ENCODE measurements at regions not wholly inside any gene's neighbourhood (a gene's known extent, or its start where the extent isn't known, plus 50 kb on each side); places are given as distances from the start of the nearest gene placed in this dataset.

GRCh38 chr7:37514497-37514896, 65.8 kb upstream of the ELMO1 start:
- Histone ChIP-seq H3K27ac (no peak overlapping the region), H3K27me3 (no peaks in the 10 kb centered on the region), H3K4me3 (no peak overlapping the region), H3K9me3 (no peaks in the 10 kb centered on the region), H3K4me1 (no peaks in the 10 kb centered on the region), H3K36me3 (no peaks in the 10 kb centered on the region)
- TF ChIP-seq CTCF (IDR thresholded peaks at IDR 0.05) = no peak
- no peak for DNase-seq
- intact Hi-C loops (cut with DNase I; ENCODE audit: low total_unique reads) = no loop called here

GRCh38 chr7:37516664-37517063, 68.0 kb upstream of the ELMO1 start:
- Histone ChIP-seq H3K36me3 (no peaks in the 10 kb centered on the region), H3K27me3 (no peaks in the 10 kb centered on the region), H3K27ac (no peak overlapping the region), H3K4me1 (no peaks in the 10 kb centered on the region), H3K4me3 (no peak overlapping the region), H3K9me3 (no peaks in the 10 kb centered on the region)
- no peak for DNase-seq
- no peak for TF ChIP-seq CTCF (IDR thresholded peaks at IDR 0.05)
- intact Hi-C loops (cut with DNase I; ENCODE audit: low total_unique reads) = no loop called here

- DNase-seq = no peak
- TF ChIP-seq CTCF (IDR thresholded peaks at IDR 0.05) = no peak
- no peaks in the 10 kb centered on the region for H3K4me1 ChIP-seq
- no peaks in the 10 kb centered on the region for H3K36me3 ChIP-seq
- no peaks in the 10 kb centered on the region for H3K9me3 ChIP-seq
- intact Hi-C loops (cut with DNase I; ENCODE audit: low total_unique reads) = no loop called here
- no peak overlapping the region for H3K27ac ChIP-seq
- H3K4me3 ChIP-seq = no peak overlapping the region
- H3K27me3 ChIP-seq = no peaks in the 10 kb centered on the region
These were observed 69.6 kb upstream of the ELMO1 start for GRCh38 chr7:37518266-37518665.

GRCh38 chr7:37524056-37524455, 75.4 kb upstream of the ELMO1 start:
- DNase-seq = no peak

GRCh38 chr7:37524797-37525196, 76.1 kb upstream of the ELMO1 start:
- no peaks in the 10 kb centered on the region for H3K27me3 ChIP-seq
- no peak for TF ChIP-seq CTCF (IDR thresholded peaks at IDR 0.05)
- H3K4me1 ChIP-seq = no peaks in the 10 kb centered on the region
- no peak for DNase-seq
- intact Hi-C loops (cut with DNase I; ENCODE audit: low total_unique reads) = no loop called here
- H3K4me3 ChIP-seq = no peak overlapping the region
- no peak overlapping the region for H3K27ac ChIP-seq
- H3K36me3 ChIP-seq = no peaks in the 10 kb centered on the region
- no peaks in the 10 kb centered on the region for H3K9me3 ChIP-seq

More at GRCh38 chr7:37524056-37524455, 75.4 kb upstream of the ELMO1 start:
- no peak for TF ChIP-seq CTCF (IDR thresholded peaks at IDR 0.05)
- Histone ChIP-seq H3K4me3 (no peak overlapping the region), H3K9me3 (no peaks in the 10 kb centered on the region), H3K4me1 (no peaks in the 10 kb centered on the region), H3K27ac (no peak overlapping the region), H3K36me3 (no peaks in the 10 kb centered on the region), H3K27me3 (no peaks in the 10 kb centered on the region)
- intact Hi-C loops (cut with DNase I; ENCODE audit: low total_unique reads) = no loop called here

GRCh38 chr7:37526623-37527022, 78.0 kb upstream of the ELMO1 start:
- no peaks in the 10 kb centered on the region for H3K4me1 ChIP-seq
- H3K9me3 ChIP-seq = no peaks in the 10 kb centered on the region
- no peak for TF ChIP-seq CTCF (IDR thresholded peaks at IDR 0.05)
- no peak for DNase-seq
- no peaks in the 10 kb centered on the region for H3K27me3 ChIP-seq
- no peaks in the 10 kb centered on the region for H3K36me3 ChIP-seq
- intact Hi-C loops (cut with DNase I; ENCODE audit: low total_unique reads) = no loop called here
- no peak overlapping the region for H3K27ac ChIP-seq
- H3K4me3 ChIP-seq = no peak overlapping the region
